HG03095 (cell line): ENCODE measurements at regions not wholly inside any gene's neighbourhood (a gene's known extent, or its start where the extent isn't known, plus 50 kb on each side); places are given as distances from the start of the nearest gene placed in this dataset.
"Not testable (repeated sequence)": the region's sequence is repeated elsewhere in the genome, so short reads cannot be mapped to it uniquely, and the experiment has no call there.

Source experiments
- ATAC-seq: cut with Tn5 transposase; IDR thresholded peaks from one replicate; pipeline ENCODE4 v1.9.1; 2021; ENCODE audit warnings: moderate library complexity; ENCODE audit not compliant: unreplicated experiment

- ATAC-seq, result no peak
Observed at GRCh38 chr6:15131234-15131633, 114.6 kb upstream of the JARID2 start.

GRCh38 chr6:15131651-15132061, 114.2 kb upstream of the JARID2 start:
- no peak for ATAC-seq

- ATAC-seq, result no peak
Observed at GRCh38 chr6:15132167-15132566, 113.7 kb upstream of the JARID2 start.

- no peak for ATAC-seq
Observed at GRCh38 chr6:15132854-15133670, 112.8 kb upstream of the JARID2 start.

GRCh38 chr6:15137086-15137485, 108.8 kb upstream of the JARID2 start:
- no peak for ATAC-seq

- ATAC-seq, result no peak
Observed at GRCh38 chr6:15143086-15143485, 102.8 kb upstream of the JARID2 start.

GRCh38 chr6:15143540-15143939, 102.3 kb upstream of the JARID2 start:
- no peak for ATAC-seq

- ATAC-seq, result no peak
Observed at GRCh38 chr6:15145821-15146220, 100.0 kb upstream of the JARID2 start.

- no peak for ATAC-seq
Observed at GRCh38 chr6:15147827-15148226, 98.0 kb upstream of the JARID2 start.

- ATAC-seq, result no peak
Observed at GRCh38 chr6:15148356-15148946, 97.4 kb upstream of the JARID2 start.

GRCh38 chr6:15150207-15150606, 95.7 kb upstream of the JARID2 start:
- no peak for ATAC-seq

- ATAC-seq, result no peak
Observed at GRCh38 chr6:15152700-15153099, 93.2 kb upstream of the JARID2 start.

GRCh38 chr6:15153191-15153590, 92.7 kb upstream of the JARID2 start:
- no peak for ATAC-seq

GRCh38 chr6:15157479-15157878, 88.4 kb upstream of the JARID2 start:
- ATAC-seq, result no peak

GRCh38 chr6:15158821-15159619, 86.8 kb upstream of the JARID2 start:
- ATAC-seq, result no peak

GRCh38 chr6:15160812-15161211, 85.1 kb upstream of the JARID2 start:
- ATAC-seq, result no peak

GRCh38 chr6:15164855-15165254, 81.0 kb upstream of the JARID2 start:
- not testable (repeated sequence) for ATAC-seq

GRCh38 chr6:15166121-15166520, 79.7 kb upstream of the JARID2 start:
- ATAC-seq, result no peak

GRCh38 chr6:15170126-15170525, 75.7 kb upstream of the JARID2 start:
- no peak for ATAC-seq

GRCh38 chr6:15171026-15171425, 74.8 kb upstream of the JARID2 start:
- no peak for ATAC-seq

GRCh38 chr6:15176816-15177370, 69.0 kb upstream of the JARID2 start:
- ATAC-seq, result no peak
